Body of pancreas (tissue), 4 donors: ENCODE measurements at regions not wholly inside any gene's neighbourhood (a gene's known extent, or its start where the extent isn't known, plus 50 kb on each side); places are given as distances from the start of the nearest gene placed in this dataset.

Source experiments
- POLR2A ChIP-seq, 3 donors: fragments of 450-650 bp; IDR thresholded peaks; one replicate each; pipeline ENCODE4 v1.6.1; 2016; ENCODE audit warnings: antibody characterized with exemption in 3 of 3, mild to moderate bottlenecking in 2 of 3
- TF ChIP-seq, protein P1 (sequence below), 7 experiments: fragments of 450-650 bp in 4 of 7; fragments of 200-600 bp in 3 of 7; sonication (generic) in 3 of 7; IDR thresholded peaks; one replicate each; pipeline ENCODE4 v1.5.1; 2016 to 2019; ENCODE audit warnings: antibody characterized with exemption in 7 of 7

DNA sequence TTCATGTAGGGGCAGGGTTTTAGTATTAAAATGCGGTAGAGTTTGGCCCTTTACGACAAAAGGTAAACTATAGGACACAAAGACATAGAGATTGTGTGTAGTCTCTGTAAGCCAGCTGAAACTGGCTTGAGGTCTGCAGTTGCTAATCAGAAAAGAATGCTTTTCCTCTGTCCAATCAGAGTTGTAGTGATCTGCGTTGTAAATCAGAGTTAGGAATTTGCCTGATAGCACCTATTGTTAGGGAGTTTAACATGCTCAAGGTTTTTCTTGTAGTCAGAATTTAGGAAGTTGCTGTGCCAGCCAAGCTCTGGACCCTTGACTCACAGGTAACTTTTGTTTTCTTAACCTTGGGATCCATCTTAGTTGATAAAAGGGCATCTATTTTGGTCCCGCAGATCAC lies 61.2 kb upstream of the VTCN1 start:
- peak in 1 of 3 donors; percentile 26 for TF ChIP-seq POLR2A (IDR thresholded peaks at IDR 0.05)
- TF ChIP-seq, protein P1, sequence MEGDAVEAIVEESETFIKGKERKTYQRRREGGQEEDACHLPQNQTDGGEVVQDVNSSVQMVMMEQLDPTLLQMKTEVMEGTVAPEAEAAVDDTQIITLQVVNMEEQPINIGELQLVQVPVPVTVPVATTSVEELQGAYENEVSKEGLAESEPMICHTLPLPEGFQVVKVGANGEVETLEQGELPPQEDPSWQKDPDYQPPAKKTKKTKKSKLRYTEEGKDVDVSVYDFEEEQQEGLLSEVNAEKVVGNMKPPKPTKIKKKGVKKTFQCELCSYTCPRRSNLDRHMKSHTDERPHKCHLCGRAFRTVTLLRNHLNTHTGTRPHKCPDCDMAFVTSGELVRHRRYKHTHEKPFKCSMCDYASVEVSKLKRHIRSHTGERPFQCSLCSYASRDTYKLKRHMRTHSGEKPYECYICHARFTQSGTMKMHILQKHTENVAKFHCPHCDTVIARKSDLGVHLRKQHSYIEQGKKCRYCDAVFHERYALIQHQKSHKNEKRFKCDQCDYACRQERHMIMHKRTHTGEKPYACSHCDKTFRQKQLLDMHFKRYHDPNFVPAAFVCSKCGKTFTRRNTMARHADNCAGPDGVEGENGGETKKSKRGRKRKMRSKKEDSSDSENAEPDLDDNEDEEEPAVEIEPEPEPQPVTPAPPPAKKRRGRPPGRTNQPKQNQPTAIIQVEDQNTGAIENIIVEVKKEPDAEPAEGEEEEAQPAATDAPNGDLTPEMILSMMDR (IDR thresholded peaks at IDR 0.05), result no peak
